ENCODE measurements at regions not wholly inside any gene's neighbourhood (a gene's known extent, or its start where the extent isn't known, plus 50 kb on each side); places are given as distances from the start of the nearest gene placed in this dataset.

- Histone ChIP-seq H2BK20ac (ENCODE audit: low read depth, low read length, poor library complexity, severe bottlenecking) (no peak overlapping the region), H3K4me2 (ENCODE audit: insufficient read depth, insufficient read length, low read length) (no peak overlapping the region), H3K4me1 (ENCODE audit: insufficient read depth, low read length) (no peaks in the 10 kb centered on the region), H3K9me3 (ENCODE audit: control insufficient read depth, low read depth, low read length) (no peaks in the 10 kb centered on the region), H4K5ac (ENCODE audit: insufficient read length, low read depth, low read length) (no peak overlapping the region), H3T11ph (ENCODE audit: low read length) (no peak overlapping the region), H4K8ac (replicated peaks; ENCODE audit: insufficient read length, low read depth, low read length) (no peak overlapping the region), H3K23ac (ENCODE audit: insufficient read length, low read depth, low read length) (no peak overlapping the region), H3K18ac (ENCODE audit: insufficient read length, low read depth, low read length) (no peak overlapping the region), H3K56ac (ENCODE audit: insufficient read length, low read depth, low read length) (no peak overlapping the region), H3K27me3 (ENCODE audit: insufficient read depth, low read length) (no peaks in the 10 kb centered on the region), H3K79me1 (ENCODE audit: insufficient read depth, low read depth, low read length, poor library complexity, severe bottlenecking) (no peaks in the 10 kb centered on the region), H2BK15ac (ENCODE audit: low read depth, low read length) (no peak overlapping the region), H3K27ac (ENCODE audit: insufficient read length, low read depth, low read length) (no peak overlapping the region), H3K9ac (ENCODE audit: extremely low read depth, insufficient read length, low read length) (no peak overlapping the region), H2AK5ac (ENCODE audit: insufficient read length, low read length) (no peak overlapping the region), H3K14ac (ENCODE audit: insufficient read depth, low read length) (no peak overlapping the region), H4K20me1 (ENCODE audit: control insufficient read depth, insufficient read depth, insufficient read length) (no peaks in the 10 kb centered on the region), H3K23me2 (ENCODE audit: insufficient read length, low read depth, low read length, poor library complexity, severe bottlenecking) (no peaks in the 10 kb centered on the region), H3K79me2 (ENCODE audit: insufficient read depth, low read length) (no peaks in the 10 kb centered on the region), H4K91ac (ENCODE audit: insufficient read length, low read depth, low read length) (no peak overlapping the region), H2BK5ac (ENCODE audit: insufficient read length, low read length) (no peak overlapping the region), H2BK12ac (ENCODE audit: insufficient read length, low read depth, low read length) (no peak overlapping the region), H2BK120ac (ENCODE audit: low read depth, low read length, poor library complexity, severe bottlenecking) (no peak overlapping the region), H2AFZ (ENCODE audit: low read length) (no peak overlapping the region), H3K4ac (ENCODE audit: low read depth, low read length) (no peak overlapping the region)
- Mint-ChIP-seq H3K4me1 (no peaks in the 10 kb centered on the region), H3K27ac (no peak overlapping the region), H3K9me3 (peaks cover 2 to 3% of the 10 kb centered on the region in 2 experiments; a peak in 3 of 5 replicates), H3K27me3 (ENCODE audit: low read depth) (no peaks in the 10 kb centered on the region), H3K36me3 (ENCODE audit: insufficient read depth in 1 of 3, low read depth in 3 of 3) (peaks cover 0 to 4% (median 2%) of the 10 kb centered on the region in 3 experiments; a peak in 4 of 7 replicates), H3K4me3 (no peak overlapping the region)
- peak; percentile 42; the same call in 2 of the 3 replicates for TF ChIP-seq CTCF (conservative IDR thresholded peaks at IDR 0.05)
- no peak for DNase-seq
- no CpG with 5 or more reads among the region's 5 CpGs for WGBS (ENCODE audit: extremely low coverage, insufficient read length, low lambda C conversion rate)
Measured at GRCh38 chr7:9983048-9983447, 990.6 kb upstream of the PHF14 start.

Measured in H9 (cell line).